GM12875 (cell line): ENCODE measurements at regions not wholly inside any gene's neighbourhood (a gene's known extent, or its start where the extent isn't known, plus 50 kb on each side); places are given as distances from the start of the nearest gene placed in this dataset.

ENCODE experiments used
- H3K4me3 ChIP-seq: one replicate; pipeline ENCODE4 v1.5.1; 2011; ENCODE audit warnings: low read depth, low read length, control low read depth
- TF ChIP-seq, protein P1 (sequence below): IDR thresholded peaks from 2 replicates; pipeline ENCODE4 v1.5.1; 2011; ENCODE audit warnings: low read depth, mild to moderate bottlenecking, control low read depth, inconsistent platforms, low read length, moderate library complexity, borderline replicate concordance; ENCODE audit not compliant: insufficient read depth

DNA sequence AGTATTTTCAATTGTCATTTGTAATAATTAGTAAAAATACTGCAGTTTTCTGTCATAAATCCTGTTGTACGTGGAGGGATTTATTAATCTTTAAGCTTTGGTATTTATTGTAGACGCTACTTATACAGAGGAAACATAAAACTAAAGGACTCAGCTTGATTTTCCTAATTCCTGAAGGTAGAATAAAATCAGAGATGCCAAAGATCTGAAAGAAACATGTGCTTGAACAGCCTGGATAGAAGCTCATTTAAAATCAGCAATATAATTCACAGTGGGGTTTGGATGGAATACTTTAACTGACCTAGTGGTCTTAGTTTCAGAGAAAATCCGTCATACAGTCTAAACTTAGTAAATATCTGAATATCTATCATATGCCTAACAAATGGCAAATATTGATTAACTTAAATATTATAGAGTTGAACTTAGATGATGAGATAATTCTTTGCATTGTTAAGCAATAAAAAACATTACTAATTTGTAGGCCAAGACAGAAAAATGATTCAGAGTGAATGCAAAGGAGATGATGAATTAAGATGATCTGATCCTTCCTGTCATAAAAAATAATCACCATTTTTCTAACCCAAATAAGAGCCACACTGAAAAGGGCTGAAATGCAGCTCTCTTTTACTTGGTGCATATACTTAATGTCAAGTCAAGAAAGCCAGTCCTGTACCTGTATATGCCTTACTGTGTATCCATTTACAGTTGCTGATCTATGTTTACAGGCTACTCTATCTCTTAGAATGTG, 397.1 kb upstream of the DCN start:
- TF ChIP-seq, protein P1, sequence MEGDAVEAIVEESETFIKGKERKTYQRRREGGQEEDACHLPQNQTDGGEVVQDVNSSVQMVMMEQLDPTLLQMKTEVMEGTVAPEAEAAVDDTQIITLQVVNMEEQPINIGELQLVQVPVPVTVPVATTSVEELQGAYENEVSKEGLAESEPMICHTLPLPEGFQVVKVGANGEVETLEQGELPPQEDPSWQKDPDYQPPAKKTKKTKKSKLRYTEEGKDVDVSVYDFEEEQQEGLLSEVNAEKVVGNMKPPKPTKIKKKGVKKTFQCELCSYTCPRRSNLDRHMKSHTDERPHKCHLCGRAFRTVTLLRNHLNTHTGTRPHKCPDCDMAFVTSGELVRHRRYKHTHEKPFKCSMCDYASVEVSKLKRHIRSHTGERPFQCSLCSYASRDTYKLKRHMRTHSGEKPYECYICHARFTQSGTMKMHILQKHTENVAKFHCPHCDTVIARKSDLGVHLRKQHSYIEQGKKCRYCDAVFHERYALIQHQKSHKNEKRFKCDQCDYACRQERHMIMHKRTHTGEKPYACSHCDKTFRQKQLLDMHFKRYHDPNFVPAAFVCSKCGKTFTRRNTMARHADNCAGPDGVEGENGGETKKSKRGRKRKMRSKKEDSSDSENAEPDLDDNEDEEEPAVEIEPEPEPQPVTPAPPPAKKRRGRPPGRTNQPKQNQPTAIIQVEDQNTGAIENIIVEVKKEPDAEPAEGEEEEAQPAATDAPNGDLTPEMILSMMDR = no peak
- no peak overlapping the region for H3K4me3 ChIP-seq

GRCh38 chr12:91577586-91578539, 395.2 kb upstream of the DCN start:
- H3K4me3 ChIP-seq = no peak overlapping the region
- TF ChIP-seq, protein P1 = 0 out of 2 replicates have a peak, but pooled peaks have one; percentile 10

- TF ChIP-seq, protein P1 = no peak
- no peak overlapping the region for H3K4me3 ChIP-seq
These were observed 393.8 kb upstream of the DCN start for GRCh38 chr12:91576432-91576831.

DNA sequence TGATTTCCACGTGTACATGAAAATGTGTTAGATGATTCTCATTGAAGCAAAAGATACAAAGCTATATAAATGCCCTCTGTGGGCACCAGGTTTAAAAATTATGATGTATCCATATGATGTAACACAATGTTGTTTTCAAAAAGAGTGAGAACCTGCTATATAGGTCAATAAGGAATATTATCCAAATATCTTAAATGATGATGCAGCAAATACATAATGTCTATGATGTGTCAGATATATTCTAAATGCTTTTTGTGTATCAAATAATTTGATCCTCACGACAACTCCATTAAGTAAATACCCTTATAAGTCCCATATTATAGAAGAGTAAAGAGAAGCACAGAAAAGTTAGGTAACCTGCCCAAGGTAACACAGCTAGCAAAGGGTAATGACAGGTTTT, 393.0 kb upstream of the DCN start:
- no peak overlapping the region for H3K4me3 ChIP-seq
- TF ChIP-seq, protein P1 = no peak

DNA sequence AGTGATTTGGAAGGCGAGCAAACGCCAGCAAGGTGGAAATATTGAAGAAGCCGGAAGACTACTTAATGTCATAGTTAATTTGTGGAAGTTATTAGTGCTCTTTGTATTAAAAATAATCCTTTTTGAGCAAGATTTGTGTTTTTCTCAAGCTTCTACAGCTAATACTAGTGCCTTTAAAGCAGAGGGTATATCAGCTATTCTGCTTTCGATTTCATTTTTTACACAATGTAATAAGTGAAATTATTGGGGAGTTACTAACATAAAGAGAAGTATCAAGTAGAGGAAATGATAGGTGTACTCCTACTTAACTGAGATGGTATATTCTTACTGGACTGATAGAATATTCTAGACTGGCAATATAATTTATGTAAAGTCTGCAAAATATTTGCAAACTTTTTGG, 392.4 kb upstream of the DCN start:
- TF ChIP-seq, protein P1 = no peak
- H3K4me3 ChIP-seq = no peak overlapping the region

GRCh38 chr12:91574391-91574790, 391.8 kb upstream of the DCN start:
- TF ChIP-seq, protein P1 = no peak
- no peak overlapping the region for H3K4me3 ChIP-seq
